ENCODE measurements at regions not wholly inside any gene's neighbourhood (a gene's known extent, or its start where the extent isn't known, plus 50 kb on each side); places are given as distances from the start of the nearest gene placed in this dataset.

DNA sequence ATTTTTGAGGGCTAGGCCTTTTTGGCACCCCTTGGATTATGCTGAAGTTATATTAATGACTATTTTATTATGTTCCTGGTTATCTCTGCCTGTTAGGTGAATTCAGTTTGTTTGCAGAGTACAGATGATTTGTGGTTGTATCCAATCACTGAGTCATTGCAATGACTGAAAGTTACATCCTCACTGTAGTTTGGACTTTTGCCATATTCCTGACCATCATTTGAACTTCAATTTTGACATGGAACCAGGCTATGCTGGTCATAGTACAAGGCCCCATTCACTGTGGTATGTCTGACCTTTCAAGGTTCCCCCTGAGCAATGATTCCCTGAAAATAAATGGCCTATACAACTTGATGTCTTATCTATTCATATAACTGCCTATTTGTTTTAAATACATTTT, 621.0 kb downstream of the CCER1 start:
- H3K4me1 ChIP-seq (ENCODE audit: low read length) = no peaks in the 10 kb centered on the region

DNA sequence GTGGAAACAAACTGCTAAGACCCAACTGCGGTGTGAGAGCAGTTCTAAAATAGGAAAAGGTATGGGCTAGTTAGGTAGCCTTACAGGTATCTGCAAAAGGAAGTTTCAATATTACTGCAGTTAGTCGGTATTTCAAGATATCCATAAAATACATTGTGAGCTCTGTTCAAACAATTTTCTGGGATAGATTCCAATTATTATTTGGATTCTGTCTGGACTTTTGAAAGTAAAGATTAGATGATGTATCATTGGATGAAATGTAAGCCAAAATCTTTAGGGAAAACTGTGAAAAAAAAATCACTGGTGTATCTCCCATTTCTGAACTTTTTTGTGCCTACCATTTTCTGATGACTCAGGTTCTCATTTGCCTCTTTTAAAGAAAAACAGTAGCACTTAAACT, 621.6 kb downstream of the CCER1 start:
- Histone ChIP-seq H4K20me1 (ENCODE audit: insufficient read depth, low read length) (no peaks in the 10 kb centered on the region), H3K4me2 (ENCODE audit: low read length) (no peak overlapping the region), H3K36me3 (replicated peaks; ENCODE audit: low read depth, low read length) (no peaks in the 10 kb centered on the region), H3K27me3 (ENCODE audit: low read depth, low read length) (no peaks in the 10 kb centered on the region), H3K4me1 (ENCODE audit: low read length) (no peaks in the 10 kb centered on the region), H2AFZ (ENCODE audit: low read depth, low read length) (no peak overlapping the region), H3K4me3 (ENCODE audit: low read length) (no peak overlapping the region), H3K79me2 (ENCODE audit: low read length) (no peaks in the 10 kb centered on the region), H3K9ac (ENCODE audit: low read length) (no peak overlapping the region), H3K9me3 (ENCODE audit: insufficient read depth, low read length) (no peaks in the 10 kb centered on the region), H3K27ac (ENCODE audit: low read length) (no peak overlapping the region)
- TF ChIP-seq, protein P1, sequence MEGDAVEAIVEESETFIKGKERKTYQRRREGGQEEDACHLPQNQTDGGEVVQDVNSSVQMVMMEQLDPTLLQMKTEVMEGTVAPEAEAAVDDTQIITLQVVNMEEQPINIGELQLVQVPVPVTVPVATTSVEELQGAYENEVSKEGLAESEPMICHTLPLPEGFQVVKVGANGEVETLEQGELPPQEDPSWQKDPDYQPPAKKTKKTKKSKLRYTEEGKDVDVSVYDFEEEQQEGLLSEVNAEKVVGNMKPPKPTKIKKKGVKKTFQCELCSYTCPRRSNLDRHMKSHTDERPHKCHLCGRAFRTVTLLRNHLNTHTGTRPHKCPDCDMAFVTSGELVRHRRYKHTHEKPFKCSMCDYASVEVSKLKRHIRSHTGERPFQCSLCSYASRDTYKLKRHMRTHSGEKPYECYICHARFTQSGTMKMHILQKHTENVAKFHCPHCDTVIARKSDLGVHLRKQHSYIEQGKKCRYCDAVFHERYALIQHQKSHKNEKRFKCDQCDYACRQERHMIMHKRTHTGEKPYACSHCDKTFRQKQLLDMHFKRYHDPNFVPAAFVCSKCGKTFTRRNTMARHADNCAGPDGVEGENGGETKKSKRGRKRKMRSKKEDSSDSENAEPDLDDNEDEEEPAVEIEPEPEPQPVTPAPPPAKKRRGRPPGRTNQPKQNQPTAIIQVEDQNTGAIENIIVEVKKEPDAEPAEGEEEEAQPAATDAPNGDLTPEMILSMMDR (IDR thresholded peaks at IDR 0.05; ENCODE audit: low read depth, low read length) = no peak
- no peak for TF ChIP-seq EZH2phosphoT487 (IDR thresholded peaks at IDR 0.05; ENCODE audit: low read depth)

More for the DNA sequence above, 621.0 kb downstream of the CCER1 start:
- H3K79me2 ChIP-seq (ENCODE audit: low read length) = no peaks in the 10 kb centered on the region
- TF ChIP-seq, protein P1 (IDR thresholded peaks at IDR 0.05; ENCODE audit: low read depth, low read length) = no peak
- no peak for TF ChIP-seq EZH2phosphoT487 (IDR thresholded peaks at IDR 0.05; ENCODE audit: low read depth)
- H3K36me3 ChIP-seq (replicated peaks; ENCODE audit: low read depth, low read length) = no peaks in the 10 kb centered on the region
- no peak overlapping the region for H3K27ac ChIP-seq (ENCODE audit: low read length)
- H3K9ac ChIP-seq (ENCODE audit: low read length) = no peak overlapping the region
- no peaks in the 10 kb centered on the region for H4K20me1 ChIP-seq (ENCODE audit: insufficient read depth, low read length)
- H2AFZ ChIP-seq (ENCODE audit: low read depth, low read length) = no peak overlapping the region
- H3K4me3 ChIP-seq (ENCODE audit: low read length) = no peak overlapping the region
- H3K27me3 ChIP-seq (ENCODE audit: low read depth, low read length) = no peaks in the 10 kb centered on the region
- H3K4me2 ChIP-seq (ENCODE audit: low read length) = no peak overlapping the region
- no peaks in the 10 kb centered on the region for H3K9me3 ChIP-seq (ENCODE audit: insufficient read depth, low read length)

DNA sequence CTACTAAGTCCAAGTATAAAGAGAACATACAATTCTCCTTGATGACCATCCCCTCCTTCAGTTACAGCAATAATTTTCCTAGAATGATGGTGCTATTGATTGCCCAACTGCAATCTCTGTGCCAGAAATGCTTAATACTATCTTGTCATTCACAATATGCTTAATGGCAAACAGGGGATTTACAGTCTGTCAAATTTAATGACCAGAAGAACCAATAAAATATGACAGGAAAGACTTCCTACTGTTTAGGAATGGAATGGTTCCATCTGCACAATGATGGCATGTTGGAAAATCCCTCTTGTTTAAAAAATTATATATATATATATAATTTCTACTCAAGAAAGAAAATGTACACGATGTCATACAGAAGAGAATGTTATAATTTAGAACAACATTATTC, 623.2 kb downstream of the CCER1 start:
- TF ChIP-seq, protein P1 (IDR thresholded peaks at IDR 0.05; ENCODE audit: low read depth, low read length) = no peak
- no peak for TF ChIP-seq EZH2phosphoT487 (IDR thresholded peaks at IDR 0.05; ENCODE audit: low read depth)
- no peaks in the 10 kb centered on the region for H3K79me2 ChIP-seq (ENCODE audit: low read length)
- no peak overlapping the region for H3K4me2 ChIP-seq (ENCODE audit: low read length)
- H3K4me1 ChIP-seq (ENCODE audit: low read length) = no peaks in the 10 kb centered on the region
- no peaks in the 10 kb centered on the region for H3K36me3 ChIP-seq (replicated peaks; ENCODE audit: low read depth, low read length)
- no peaks in the 10 kb centered on the region for H4K20me1 ChIP-seq (ENCODE audit: insufficient read depth, low read length)
- H3K9me3 ChIP-seq (ENCODE audit: insufficient read depth, low read length) = no peaks in the 10 kb centered on the region
- H3K9ac ChIP-seq (ENCODE audit: low read length) = no peak overlapping the region
- H3K27ac ChIP-seq (ENCODE audit: low read length) = no peak overlapping the region
- no peaks in the 10 kb centered on the region for H3K27me3 ChIP-seq (ENCODE audit: low read depth, low read length)
- no peak overlapping the region for H2AFZ ChIP-seq (ENCODE audit: low read depth, low read length)
- H3K4me3 ChIP-seq (ENCODE audit: low read length) = no peak overlapping the region

DNA sequence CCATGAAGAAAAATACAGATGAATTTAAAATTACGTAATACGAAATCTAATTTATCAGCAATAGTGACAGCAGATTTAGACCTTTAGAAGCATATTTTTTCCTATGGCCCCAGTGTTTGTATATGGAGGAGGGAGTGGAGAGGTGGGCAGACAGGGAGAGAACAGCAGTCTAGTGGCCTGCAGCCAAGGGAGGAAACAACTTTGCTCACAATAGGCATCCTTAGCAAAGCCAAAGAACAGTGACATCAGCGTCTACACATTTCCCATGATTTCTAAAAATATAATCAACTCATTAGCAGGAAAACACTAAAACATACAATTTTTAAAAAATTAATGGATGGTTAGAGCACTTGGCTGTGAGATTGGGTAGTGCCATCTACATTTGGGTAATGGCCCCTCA, 622.6 kb upstream of the ATP2B1 start:
- no peak overlapping the region for H3K27ac ChIP-seq (ENCODE audit: low read length)
- H3K79me2 ChIP-seq (ENCODE audit: low read length) = no peaks in the 10 kb centered on the region
- no peaks in the 10 kb centered on the region for H3K36me3 ChIP-seq (replicated peaks; ENCODE audit: low read depth, low read length)
- no peaks in the 10 kb centered on the region for H3K9me3 ChIP-seq (ENCODE audit: insufficient read depth, low read length)
- H2AFZ ChIP-seq (ENCODE audit: low read depth, low read length) = no peak overlapping the region
- H3K9ac ChIP-seq (ENCODE audit: low read length) = no peak overlapping the region
- no peak overlapping the region for H3K4me3 ChIP-seq (ENCODE audit: low read length)
- H4K20me1 ChIP-seq (ENCODE audit: insufficient read depth, low read length) = no peaks in the 10 kb centered on the region
- H3K27me3 ChIP-seq (ENCODE audit: low read depth, low read length) = no peaks in the 10 kb centered on the region
- TF ChIP-seq, protein P1 (IDR thresholded peaks at IDR 0.05; ENCODE audit: low read depth, low read length) = no peak
- no peak for TF ChIP-seq EZH2phosphoT487 (IDR thresholded peaks at IDR 0.05; ENCODE audit: low read depth)
- H3K4me2 ChIP-seq (ENCODE audit: low read length) = no peak overlapping the region
- H3K4me1 ChIP-seq (ENCODE audit: low read length) = no peaks in the 10 kb centered on the region
